GM21528 (cell line): ENCODE measurements at regions not wholly inside any gene's neighbourhood (a gene's known extent, or its start where the extent isn't known, plus 50 kb on each side); places are given as distances from the start of the nearest gene placed in this dataset.

Experiments
- ATAC-seq: cut with Tn5 transposase; IDR thresholded peaks from one replicate; pipeline ENCODE4 v1.9.1; 2021; ENCODE audit warnings: mild to moderate bottlenecking, moderate library complexity; ENCODE audit not compliant: unreplicated experiment, low FRiP score

DNA sequence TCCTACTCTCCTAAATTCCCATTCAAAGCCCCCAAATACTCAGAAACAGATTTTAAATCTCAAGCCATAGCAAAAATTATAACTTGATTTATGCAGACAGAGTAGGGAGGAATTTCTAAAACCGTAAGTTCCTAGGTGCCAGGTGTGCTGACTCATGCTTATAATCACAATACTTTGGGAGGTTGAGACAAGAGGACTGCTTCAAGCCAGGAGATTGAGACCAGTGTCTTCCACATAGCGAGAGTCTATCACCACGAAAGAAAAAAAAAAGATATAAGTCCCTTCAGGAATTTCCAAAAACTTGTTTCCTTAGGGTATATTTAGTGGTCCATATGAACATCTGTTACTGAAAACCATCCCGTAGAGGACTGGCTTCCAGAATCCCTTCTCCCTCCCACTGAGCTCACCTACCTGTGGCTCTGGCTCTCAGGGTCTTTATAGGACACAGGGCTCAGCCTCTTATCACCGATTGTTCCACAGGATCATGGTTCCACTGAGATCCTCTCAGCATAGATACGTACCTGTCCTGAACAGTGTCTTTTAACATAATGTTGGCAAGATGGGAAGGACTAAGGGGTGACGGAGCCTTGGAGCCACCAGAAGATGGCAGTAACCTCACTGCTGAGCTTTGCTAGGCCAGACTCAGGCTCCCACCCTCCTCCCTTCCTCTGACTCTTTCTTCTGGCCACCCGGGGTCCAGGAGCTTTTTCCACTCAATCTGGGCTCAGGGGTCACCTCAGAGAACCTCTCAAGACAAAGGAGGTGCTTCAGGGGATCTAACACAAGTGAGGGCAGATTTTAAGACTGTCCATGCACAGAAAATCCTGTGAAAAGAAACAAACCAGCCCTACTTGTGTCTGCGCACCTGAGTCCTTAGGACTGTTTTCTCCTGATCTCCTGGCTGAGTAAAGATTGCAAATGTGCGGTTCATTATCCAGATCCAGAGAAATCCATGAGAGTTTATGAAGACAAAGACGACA is 117.5 kb upstream of the TOP3B start:
- ATAC-seq: no peak

DNA sequence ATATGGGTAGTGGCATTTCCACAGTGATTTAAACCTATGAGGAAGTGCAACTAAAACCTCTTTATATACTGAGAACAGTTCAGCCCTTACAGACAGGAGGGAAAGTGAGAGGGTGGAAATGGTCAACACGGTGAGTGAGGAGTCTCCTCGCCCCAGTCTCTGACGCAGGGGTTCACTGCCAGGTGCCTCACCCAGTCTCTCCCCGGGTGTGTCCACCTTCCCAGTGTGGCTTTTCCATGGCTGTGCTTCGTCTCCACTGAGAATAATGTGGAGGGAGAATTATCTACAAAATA is 116.6 kb upstream of the TOP3B start:
- ATAC-seq: no peak

DNA sequence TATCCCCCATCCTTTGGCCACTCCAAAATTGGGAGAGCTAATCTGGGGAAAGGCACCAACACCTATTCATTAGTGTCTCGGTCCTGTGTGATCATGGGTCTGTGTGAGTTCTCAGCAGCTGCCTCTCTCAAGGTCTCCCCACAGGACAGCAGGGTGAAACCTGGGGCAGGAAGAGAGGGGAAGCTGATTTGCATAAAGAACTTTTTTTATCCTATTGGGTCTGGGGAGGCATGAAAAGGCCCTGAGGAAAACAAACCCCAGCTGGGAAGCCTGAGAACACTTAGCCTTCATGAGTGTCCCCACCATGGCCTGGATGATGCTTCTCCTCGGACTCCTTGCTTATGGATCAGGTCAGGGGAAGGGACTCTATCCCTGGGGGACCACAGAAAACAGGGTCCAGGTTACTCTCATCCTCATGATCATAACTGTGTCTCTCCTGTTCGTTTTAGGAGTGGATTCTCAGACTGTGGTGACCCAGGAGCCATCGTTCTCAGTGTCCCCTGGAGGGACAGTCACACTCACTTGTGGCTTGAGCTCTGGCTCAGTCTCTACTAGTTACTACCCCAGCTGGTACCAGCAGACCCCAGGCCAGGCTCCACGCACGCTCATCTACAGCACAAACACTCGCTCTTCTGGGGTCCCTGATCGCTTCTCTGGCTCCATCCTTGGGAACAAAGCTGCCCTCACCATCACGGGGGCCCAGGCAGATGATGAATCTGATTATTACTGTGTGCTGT is 116.0 kb upstream of the TOP3B start:
- ATAC-seq: no peak

DNA sequence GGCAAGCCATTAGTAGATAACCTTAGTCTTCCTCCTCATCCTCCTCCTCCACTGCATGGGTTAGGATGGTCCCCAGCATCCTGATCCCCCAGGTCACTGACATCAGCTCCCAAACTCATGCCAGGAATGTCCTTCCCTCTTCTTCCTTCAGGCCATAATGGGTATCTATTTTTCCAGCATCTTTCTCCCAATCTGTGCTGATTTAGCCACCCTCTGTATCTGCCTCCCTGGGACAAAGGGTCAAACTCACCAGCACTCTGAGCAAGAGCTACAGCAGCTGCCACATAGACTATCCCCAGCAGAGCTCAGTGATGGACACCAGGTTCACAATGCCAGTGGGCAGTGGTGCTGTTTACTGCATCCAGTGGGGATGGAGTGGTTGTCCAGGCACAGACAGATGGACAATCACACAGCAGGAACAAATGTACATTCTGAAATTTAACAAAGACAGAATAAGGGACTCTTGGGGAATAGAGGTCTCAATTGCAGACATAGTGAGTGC is 115.2 kb upstream of the TOP3B start:
- ATAC-seq: no peak

DNA sequence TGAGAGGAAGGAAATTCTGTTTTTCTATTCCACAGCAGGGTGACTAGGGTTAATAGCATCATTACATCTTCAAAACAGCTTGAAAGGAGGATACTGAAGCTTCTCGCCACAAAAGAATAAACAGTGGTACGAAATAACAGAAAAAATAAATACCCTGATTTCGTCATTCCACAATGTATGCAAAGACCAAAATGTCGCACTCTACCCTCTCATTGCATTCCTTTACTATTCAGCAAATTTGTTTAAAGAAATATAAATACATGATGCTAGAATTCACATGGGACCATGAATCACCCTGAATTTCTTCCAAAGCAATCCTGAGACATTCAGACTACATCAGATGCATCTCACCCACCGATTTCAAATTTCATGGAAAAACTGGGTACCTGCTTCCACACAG is 112.3 kb upstream of the TOP3B start:
- no peak for ATAC-seq

DNA sequence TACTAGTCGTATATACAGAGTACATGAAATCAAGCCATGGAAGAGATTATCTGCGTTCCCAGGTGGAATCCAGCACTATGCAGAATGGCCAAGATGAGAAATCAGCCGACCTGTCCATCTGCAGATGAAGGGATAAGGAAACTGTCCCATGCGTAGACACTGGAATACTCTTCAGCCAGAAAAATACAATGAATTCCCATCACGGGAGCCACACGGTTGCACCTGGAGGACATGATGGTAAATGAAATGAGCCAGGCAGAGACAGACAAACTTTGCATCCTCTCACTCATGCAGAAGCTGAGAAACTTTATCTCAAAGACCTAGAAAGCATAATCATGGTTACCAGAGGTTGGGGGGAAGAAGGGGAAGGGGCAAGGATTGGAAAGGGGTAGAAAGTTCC is 111.9 kb upstream of the TOP3B start:
- no peak for ATAC-seq

DNA sequence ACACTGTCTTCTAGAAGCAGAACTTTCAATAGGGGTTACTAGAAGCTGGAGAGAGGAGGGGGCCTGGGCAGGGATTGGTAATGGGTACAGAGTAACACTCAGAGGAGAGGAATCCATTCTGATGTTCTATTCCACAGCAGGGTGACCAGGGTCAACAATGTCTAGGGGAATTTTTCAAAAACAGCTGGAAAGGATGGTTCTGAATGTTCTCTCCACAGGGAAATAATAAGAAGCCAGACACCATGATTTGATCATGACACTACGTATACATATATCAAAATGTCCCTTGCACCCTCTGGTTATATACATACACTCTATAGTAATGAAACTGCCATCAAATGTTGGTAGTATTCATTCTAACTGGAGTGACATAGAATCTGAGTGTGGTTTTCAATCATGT is 111.2 kb upstream of the TOP3B start:
- no peak for ATAC-seq

DNA sequence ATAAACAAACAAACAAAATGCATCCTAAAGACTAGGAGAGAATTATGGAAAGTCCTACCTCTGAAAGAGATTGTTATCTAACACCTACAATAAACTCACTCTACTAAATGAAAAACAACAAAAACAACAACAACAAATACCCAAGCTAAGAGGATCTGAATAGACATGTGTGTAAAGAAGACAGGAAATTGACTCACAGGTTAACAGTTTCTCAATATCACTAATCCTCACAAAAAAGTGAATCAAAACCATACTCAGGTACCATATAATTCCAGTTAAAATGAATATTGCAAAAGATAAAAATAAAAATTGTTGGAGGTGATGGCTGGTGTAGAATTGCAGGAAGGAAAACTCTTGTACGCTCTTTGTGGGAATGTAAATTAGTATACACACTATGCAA is 110.4 kb upstream of the TOP3B start:
- ATAC-seq: no peak

DNA sequence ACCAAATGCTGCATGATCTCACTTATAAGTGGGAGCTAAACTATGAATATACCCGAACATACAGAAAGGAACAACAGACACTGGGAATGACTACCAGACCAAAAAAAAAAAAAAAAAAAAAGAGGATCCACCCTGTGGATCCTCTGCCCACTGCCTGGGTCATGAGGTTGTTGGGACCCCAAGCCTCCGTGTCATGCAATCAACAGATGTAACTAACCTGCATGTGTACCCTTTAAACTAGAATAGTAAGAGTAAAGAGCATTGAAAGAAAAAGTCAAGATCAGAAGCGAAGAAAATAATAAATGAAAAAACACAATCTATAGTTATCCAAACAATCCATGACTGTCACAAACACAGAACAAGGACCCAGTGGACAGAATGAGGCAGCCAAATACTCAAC is 109.5 kb upstream of the TOP3B start:
- ATAC-seq: no peak

DNA sequence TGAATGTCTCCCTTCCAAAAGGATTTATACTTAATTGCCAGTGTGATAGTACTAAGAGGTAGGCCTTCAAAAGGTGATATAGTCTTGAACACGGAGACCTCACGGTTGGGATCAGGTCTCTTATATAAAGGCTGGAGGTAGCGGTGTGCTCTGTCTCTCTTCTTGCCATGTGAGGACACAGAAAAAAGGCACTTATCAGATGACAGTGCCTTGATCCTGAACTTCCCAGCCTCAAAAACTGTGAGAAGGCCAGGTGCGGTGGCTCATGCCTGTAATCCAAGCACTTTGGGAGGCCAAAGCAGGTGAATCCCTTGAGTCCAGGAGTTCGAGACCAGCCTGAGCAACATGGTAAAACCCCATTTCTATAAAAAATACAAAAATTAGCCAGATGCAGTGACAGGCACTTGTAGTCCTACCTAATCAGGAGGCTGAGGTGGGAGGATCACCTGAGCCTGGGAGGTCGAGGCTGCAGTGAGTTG is 108.9 kb upstream of the TOP3B start:
- ATAC-seq: no peak

DNA sequence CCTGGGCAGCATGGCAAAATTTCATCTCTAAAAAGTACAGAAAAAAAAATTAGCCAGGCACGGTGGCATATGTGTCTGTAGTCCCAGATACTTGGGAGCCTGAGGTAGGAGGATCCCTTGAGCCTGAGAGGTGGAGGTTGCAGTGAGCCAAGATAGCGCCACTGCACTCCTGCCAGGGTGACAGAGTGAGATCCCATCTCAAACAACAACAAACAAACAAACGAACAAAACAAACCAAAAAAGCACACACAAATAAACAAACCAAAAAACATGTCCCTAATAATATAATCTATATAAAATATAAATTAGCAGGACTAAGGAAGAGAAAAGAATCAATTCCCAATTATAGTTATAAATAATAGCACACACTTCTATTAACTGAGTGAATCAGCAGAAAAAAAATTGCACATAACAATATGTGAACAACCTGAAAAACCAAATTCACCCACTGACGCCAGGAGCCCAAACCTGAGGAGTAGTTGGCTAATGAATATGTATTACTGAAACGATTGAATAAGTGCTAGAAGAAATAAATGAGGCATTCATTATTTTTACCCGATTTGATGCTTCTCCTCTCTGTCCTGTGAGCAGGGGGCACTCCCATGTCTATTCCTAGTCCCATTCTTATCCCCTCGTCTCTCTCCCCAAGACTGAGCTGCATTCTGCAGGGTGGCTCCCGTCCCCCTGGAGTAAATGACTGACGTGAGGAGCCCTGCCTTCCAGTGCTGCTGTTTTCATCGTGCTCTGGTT is 108.2 kb upstream of the TOP3B start:
- no peak for ATAC-seq

DNA sequence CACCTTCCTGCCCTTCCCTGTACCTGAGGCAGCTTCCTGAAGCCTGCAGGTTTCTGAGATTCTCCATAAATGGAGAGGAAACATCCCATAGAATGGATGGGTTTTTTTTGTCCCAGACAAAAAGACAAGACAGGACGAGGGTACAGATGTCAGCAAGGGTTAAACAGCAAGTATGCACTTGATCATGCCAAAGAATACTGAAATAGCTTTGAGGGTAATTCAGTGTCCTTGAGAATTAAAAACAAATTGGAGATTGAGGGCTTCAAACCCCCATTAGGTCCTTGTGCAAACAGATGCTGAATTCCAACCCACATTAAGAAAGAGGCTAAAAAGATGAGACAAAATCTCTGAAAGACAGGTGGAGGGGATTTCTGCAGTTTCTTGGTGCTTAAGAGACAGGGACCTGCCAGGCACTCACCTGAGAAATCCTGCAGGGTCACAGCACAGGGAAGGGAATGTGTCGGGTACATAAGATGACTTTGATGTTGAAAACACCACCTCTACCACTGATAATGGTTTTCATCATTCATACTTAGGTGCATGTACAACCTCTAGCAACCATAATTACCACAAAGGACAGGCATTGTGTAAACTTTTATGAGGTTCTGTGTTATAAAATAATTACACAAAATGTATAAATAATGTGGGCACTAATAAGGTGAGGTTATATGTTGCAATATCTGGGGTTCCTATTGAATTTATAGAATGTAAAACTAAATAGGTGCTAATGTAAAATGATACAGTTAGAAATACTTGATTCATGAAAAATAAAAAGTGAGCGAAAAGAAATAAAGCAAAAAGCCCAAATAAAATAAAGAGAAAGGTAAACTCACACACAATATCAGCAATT is 107.1 kb upstream of the TOP3B start:
- ATAC-seq: no peak

DNA sequence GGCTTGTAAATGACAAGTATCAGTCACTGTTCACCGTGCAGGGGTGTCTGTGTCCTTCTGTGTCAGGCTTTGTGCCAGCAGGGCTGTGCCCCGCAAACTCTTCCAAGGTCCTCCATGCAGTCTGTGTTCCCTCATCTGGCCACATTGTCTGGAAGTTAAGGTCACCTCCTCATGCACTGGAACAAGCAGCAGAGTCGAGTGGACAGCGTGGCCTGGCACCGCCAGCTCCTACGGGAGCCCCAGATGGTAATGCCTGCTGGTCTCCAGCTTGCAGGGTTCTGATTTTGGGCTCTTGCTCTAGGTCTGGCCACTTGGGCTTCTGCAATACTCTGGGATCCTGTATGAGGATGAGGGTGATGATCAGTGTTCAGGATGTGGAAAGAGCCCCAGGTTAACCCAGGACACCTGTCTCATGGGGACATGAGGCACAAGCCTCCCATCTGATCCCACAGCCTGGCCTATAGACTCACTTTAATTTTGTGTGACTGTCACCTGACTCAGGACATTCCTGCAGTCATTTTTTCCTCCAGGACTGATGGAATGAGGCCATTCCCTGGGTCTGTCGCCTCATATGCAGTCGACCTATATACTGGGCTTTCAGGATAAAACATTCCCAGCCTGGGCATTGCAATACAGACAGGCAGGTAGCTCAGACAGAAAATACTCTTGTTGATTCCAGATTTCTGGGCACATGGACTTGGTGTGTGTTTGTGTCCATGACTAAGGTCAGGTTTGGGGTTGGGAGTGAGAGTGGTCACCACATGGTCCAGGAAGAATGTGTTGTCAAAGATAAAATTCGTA is 106.3 kb upstream of the TOP3B start:
- ATAC-seq: no peak

DNA sequence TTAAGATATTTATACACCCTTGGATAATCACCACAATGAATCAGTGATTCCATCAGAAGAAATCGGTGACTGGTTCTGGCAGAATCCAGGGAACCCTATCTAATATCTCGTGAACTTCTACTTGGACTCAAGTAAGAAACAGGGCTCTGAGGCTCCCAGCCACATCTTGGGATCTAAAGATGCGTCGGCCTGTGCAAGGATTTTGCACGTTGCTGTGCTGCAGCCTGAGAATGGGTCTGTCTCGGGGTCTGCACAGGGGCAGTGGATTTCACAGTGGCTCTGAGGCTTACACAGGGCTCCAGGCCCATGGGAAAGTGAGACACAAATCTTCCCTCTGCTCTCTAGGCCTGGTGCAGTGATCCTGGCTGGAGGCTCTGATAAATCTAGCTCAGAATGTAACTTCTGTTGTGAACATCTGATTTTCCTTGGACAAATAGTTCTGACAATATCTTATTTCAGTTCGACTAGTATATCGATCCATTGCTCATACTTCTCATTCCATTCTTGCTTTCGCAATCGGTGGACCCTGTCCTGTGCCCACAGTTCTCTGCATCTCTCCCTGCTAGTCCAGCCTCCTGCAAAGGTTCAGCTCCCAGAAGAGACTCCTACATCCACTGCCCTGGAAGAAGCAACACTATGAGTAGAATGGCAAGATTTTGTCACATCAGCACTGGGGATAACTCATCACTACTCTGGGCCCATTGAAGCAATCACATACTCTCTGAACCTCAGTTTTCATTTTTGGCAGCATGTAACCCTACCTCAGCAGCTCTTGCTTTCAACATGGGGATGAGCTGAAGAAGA is 105.5 kb upstream of the TOP3B start:
- ATAC-seq: no peak

DNA sequence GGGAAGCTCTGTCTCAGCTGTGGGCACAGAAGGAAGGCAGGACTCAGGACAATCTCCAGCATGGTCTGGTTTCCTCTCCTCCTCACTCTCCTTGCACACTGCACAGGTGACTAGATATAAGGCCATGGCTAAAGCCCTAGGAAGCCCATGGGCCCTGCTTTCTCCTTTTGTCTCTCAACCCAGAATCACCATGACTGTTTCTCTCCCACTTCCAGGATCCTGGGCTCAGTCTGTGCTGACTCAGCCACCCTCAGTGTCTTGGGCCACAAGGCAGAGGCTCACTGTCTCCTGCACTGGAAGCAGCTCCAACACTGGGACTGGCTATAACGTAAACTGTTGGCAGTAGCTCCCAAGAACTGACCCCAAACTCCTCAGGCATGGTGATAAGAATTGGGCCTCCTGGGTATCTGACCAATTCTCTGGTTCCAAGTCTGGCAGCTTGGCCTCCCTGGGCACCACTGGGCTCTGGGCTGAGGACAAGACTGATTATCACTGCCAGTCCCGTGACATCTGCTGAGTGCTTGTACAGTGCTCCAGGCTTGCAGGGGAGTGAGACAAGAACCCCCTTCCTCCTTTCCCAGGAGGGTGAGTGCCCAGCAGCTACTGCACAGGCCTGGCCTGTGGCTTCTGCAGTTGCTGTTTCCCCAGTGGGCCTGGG is 104.0 kb upstream of the TOP3B start:
- ATAC-seq: no peak

DNA sequence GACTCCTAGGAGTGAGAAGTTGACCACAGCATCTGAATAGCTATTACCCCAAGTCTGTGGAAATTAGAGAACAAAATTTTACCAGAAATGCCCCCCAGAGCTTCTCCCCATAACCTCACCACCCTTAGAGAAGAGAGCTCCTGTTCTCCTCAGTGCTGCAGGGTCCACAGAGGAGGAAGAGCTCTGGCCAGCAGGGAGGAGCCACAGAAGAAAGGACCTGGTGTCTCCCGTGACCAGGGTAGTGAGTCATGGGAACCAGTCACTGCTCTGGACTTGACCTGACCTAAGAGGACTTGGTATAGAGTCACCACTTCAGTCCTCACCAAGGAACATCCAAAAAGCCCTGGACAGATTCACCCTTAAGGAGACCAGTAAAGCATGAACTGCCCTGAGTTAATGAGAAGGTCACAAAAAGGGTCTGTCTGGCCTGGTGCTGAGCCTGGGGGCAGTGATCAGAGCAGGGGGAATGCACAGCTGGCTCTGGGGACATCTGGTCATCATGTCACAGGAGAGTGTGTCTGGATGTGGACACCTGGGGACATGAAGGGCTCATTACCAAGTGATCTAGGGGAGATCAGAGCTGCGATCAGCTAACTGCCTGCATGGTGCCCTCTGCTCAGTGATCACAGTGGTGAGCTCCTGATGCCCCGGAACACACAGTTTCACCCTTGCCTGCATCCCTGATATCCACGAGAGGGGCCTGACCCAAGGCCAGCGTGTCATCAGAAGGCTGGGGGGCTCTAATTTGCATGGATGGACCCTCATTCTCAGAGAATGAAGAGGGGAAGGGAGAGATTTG is 103.3 kb upstream of the TOP3B start:
- no peak for ATAC-seq

DNA sequence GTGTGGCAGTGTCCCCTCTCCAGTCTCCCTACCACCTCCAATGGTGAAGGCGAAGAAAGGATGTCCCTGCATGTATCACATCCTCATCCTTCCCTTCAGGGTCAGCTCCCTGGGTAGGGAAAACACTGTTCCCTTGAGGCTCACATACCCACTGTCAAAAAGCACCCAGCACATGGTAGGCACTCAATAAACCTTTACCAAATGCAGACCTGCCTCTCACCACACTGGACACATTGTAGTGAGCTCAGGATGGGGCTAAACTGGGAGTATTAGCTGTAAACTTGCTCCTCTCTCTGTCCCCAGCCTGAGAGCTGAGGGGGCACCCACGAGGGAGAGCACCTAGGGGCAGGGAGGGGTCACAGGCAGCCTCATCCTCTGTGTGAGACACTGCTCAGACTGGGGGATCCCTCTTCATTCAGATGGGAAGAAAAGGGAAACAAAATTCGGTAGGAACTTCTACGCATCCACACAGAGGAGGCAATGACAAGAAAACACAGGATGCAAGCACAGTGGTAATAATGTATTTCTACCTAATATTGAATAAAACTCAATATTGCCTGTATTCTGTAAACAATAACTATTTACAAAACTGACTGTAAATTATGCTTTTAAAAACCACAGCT is 101.6 kb upstream of the TOP3B start:
- no peak for ATAC-seq
